ENCODE measurements at regions not wholly inside any gene's neighbourhood (a gene's known extent, or its start where the extent isn't known, plus 50 kb on each side); places are given as distances from the start of the nearest gene placed in this dataset.

- no peak for DNase-seq
Measured at GRCh38 chr13:64877176-64877575, 2353.0 kb downstream of the PCDH9 start.

GRCh38 chr13:64871742-64872141 is 2358.4 kb downstream of the PCDH9 start:
- no peak for DNase-seq

- no peak for DNase-seq
Measured at GRCh38 chr13:64869539-64869938, 2360.6 kb downstream of the PCDH9 start.

- no peak for DNase-seq
Measured at GRCh38 chr13:64867856-64868255, 2362.3 kb downstream of the PCDH9 start.

GRCh38 chr13:64866331-64866730 is 2363.8 kb downstream of the PCDH9 start:
- no peak for DNase-seq

GRCh38 chr13:64855506-64855905 is 2374.6 kb downstream of the PCDH9 start:
- no peak for DNase-seq

GRCh38 chr13:64850017-64850416 is 2380.1 kb downstream of the PCDH9 start:
- no peak for DNase-seq

- DNase-seq: no peak
Measured at GRCh38 chr13:64849196-64849595, 2380.9 kb downstream of the PCDH9 start.

- DNase-seq: no peak
Measured at GRCh38 chr13:64847767-64848166, 2382.4 kb downstream of the PCDH9 start.

GRCh38 chr13:64845110-64845509 is 2385.0 kb downstream of the PCDH9 start:
- DNase-seq: no peak

GRCh38 chr13:64819081-64819480 is 2411.1 kb downstream of the PCDH9 start:
- DNase-seq: no peak

GRCh38 chr13:64817691-64818090 is 2412.4 kb downstream of the PCDH9 start:
- DNase-seq: no peak

GRCh38 chr13:64810750-64811149 is 2419.4 kb downstream of the PCDH9 start:
- no peak for DNase-seq

- DNase-seq: no peak
Measured at GRCh38 chr13:64808704-64809103, 2421.4 kb downstream of the PCDH9 start.

- DNase-seq: no peak
Measured at GRCh38 chr13:64801768-64802167, 2428.4 kb downstream of the PCDH9 start.

GRCh38 chr13:64798422-64798821 is 2431.7 kb downstream of the PCDH9 start:
- DNase-seq: no peak

- DNase-seq: no peak
Measured at GRCh38 chr13:64793592-64793991, 2436.5 kb downstream of the PCDH9 start.

GRCh38 chr13:64793131-64793530 is 2437.0 kb downstream of the PCDH9 start:
- no peak for DNase-seq

- no peak for DNase-seq
Measured at GRCh38 chr13:64791373-64791772, 2438.8 kb downstream of the PCDH9 start.

GRCh38 chr13:64782466-64782865 is 2447.7 kb downstream of the PCDH9 start:
- no peak for DNase-seq

GRCh38 chr13:64778002-64778401 is 2452.1 kb downstream of the PCDH9 start:
- no peak for DNase-seq

GRCh38 chr13:64774915-64775314 is 2455.2 kb downstream of the PCDH9 start:
- no peak for DNase-seq

- DNase-seq: no peak
Measured at GRCh38 chr13:64770743-64771142, 2459.4 kb downstream of the PCDH9 start.

- DNase-seq: no peak
Measured at GRCh38 chr13:64767054-64767453, 2463.1 kb downstream of the PCDH9 start.

GRCh38 chr13:64765636-64766035 is 2464.5 kb downstream of the PCDH9 start:
- DNase-seq: no peak

Measured in right kidney (tissue), 1 donor.